NCI-H187 (cell line): ENCODE measurements at regions not wholly inside any gene's neighbourhood (a gene's known extent, or its start where the extent isn't known, plus 50 kb on each side); places are given as distances from the start of the nearest gene placed in this dataset.

Source experiments
- DNase-seq, 2 experiments: peaks; one replicate each; lab custom pipeline; 2025; lab: John Stamatoyannopoulos, UW

DNA sequence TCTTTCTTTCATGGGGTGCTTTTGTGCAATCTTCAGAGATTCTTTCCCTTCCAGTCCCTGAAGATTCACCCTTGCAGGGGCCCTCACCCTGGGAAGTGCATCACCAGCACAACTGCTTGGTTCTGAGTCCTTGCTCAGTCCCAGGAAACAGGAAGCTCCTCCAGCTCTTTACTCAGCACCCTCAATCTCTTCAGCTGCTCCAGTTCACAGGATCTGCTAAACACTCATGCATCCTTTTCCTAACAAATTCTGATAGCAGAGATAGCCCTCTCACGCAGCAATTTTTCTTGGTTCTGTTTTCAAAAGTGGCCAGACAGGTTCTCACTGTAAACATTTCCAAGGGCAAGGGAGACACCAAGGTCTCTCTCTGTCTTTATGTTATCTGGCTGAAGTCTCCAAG lies 823.1 kb downstream of the LIG4 start:
- DNase-seq, result no peak

GRCh38 chr13:107387525-107387924 lies 819.6 kb upstream of the ARGLU1 start:
- no peak for DNase-seq

DNA sequence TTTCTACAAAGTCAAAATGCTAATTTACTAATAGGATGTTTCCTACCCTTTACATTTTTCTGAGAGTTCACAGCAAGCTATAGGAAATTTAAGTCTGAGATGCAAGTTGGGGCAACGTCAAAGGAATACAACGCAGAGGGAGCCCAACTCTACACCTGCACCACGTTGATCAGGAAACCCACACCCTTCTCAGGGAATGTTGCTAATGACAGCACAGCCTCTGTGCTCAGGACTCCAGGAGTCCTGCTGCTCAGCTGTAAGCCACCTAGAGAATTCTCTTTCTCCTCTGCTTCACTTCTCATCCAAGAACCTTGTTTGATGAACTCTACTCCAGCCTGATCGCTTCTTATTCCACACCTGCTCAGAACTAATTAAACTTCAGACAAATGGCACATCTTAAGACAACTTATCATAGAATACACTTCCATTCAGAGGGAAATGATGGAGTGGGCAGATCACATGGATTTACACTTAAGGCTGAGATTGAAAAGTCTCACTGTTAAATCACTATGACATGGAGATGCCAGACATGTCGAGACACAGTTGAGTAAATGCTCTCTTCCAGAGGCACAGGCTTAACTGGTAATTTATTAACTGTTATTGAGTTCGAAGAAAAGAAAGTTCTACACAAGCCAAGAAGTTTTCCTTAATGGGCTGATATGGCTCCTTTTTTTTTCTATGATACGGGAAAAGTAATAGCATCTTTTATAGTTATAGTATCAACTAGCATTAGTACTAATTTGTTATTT lies 811.6 kb upstream of the ARGLU1 start:
- DNase-seq, result no peak

DNA sequence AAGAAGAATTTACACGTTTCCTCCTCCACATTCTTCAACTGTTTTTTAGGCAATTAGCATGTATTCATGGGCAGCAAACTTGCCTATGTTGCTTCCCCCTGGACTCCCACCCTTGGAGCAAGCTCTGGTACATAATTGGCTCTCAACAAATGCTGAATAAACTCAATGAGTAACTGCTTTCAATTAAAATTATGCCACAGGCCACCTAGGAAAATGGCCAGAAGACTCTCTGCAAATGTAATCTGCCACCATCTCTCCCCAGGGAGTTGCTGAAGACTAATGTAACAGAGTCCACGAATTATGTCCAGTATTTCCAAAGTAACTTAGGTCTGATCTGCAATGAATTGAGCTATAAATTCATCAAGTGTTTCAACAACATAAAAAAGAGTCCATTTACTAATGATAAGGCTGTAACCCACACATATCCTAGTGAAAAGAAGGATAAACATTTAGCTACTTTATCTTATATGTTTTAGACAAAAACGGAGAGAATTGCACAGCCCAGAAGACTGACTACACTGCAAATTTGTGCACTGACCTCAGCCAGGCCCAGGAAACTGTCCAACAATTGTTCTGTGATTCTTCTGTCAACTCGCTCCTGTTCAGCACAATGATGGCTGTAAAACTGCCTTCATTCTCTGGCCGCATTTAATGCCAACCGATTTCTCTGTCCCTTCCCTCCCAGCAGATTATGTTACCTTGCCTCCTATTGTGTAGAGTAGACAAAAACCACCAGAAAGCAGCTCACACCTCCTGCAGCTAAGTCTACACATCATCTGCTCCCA lies 808.6 kb upstream of the ARGLU1 start:
- no peak for DNase-seq

GRCh38 chr13:107375701-107376340 lies 807.9 kb upstream of the ARGLU1 start:
- DNase-seq, result no peak

GRCh38 chr13:107374038-107374437 lies 806.1 kb upstream of the ARGLU1 start:
- no peak for DNase-seq

DNA sequence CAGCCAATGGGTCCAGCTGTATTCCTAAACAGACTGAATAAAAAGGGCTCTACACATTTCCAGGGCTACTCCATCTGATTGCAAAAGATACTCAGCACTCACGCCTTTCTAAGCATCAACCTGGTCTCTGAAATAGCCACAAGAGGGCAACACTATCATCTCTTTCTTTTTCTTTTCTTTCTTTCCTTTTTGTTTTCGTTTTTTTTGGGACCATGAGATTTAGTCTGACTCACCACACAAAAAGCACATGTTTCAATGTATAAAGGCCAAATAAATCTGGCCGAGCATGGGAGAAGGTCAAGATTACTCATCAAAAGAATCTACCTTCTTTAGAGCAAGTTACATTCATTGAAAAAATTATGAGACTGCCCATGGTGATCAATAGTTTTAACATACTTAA lies 805.6 kb upstream of the ARGLU1 start:
- DNase-seq, result no peak

- no peak for DNase-seq
Observed at GRCh38 chr13:107370015-107370785, 802.3 kb upstream of the ARGLU1 start.

DNA sequence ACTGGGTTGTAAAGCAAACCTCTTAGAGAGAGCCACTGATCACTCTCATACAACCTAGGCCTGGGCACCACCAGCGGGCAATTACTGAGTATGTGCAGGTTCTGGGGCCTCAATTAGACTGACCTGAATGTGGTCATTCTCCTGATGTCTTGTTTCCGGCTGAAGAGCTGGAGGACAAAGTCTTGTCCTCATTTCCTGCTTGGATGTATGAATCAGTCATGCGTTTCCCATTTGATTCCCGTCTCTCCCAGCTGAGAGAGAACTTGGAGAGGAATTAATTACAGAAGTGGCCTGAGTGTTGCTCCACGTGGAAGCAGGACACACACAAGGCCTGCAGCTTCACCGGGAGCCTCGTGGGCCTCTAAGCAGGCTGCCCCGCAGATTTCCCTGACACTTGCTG lies 799.3 kb upstream of the ARGLU1 start:
- no peak for DNase-seq

DNA sequence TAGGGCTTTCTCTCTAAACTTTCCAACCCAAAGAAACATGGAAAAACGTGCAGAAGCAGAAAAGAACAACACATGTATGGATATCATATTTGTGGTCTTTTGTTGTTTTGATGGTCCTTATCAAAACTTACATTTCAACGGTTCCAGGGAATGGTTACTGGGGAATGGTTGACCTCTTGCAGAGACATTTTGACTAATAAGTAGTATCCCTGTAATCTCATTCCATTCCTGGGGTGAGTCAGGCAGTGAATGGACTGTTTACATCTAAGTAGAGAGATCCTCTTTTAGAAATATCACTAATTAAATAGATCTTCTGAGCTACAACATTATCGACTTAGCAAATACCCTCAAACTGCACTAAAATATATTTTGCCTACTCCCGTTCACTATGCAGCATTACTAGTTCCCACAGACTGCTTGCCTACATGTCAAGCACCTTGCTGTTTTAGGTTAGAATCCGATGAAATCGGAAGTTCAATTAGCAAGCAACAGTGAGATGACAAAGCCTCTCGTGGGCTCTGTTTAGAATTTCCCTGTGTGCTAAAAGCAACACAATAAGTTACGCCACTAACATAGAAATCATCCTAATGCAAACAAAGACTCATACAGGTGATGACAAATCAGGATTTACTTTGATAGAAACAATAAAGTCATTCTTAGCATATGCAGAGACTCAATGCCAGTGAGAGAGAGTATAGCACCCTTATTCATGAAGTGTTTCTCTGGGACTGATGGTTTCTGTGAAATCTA lies 797.7 kb upstream of the ARGLU1 start:
- no peak for DNase-seq

DNA sequence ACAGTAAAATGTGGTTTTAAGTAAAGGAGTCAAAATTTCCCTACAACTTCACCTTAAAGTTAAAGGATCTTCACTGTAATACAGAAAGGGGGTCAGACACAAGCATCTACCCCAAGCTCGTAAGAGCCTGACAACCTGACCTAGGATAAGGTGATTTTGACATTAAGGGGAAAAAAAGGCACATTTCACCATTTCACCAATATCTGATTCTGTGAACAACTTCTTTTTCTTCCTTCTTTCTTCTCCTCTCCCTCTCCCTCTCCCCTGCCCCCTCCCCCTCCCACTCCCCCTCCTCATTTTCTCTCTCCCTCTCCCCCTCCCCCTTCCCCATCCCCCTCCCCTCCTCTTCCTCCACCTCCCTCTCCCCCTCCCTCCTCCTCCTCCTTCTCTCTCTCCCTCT lies 796.7 kb upstream of the ARGLU1 start:
- no peak for DNase-seq

DNA sequence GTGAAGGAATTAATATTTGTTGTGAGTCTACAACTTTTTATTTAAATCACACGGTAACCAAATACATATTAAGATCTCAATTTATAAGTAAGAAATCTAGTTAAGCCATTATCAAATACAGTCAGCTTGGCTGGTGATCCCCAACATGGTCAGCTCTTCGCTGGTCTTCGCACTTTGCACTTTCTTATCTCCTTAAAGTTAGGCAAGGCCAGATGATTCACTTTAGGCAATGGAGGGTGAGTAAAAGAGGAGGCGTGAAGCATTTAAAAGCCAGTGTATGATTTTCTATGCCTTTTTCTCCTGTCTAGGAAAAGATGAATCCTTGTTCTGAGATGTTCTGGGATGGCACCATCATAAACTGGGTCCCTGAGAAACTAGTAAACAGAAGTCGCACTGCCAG lies 793.7 kb upstream of the ARGLU1 start:
- DNase-seq, result no peak

DNA sequence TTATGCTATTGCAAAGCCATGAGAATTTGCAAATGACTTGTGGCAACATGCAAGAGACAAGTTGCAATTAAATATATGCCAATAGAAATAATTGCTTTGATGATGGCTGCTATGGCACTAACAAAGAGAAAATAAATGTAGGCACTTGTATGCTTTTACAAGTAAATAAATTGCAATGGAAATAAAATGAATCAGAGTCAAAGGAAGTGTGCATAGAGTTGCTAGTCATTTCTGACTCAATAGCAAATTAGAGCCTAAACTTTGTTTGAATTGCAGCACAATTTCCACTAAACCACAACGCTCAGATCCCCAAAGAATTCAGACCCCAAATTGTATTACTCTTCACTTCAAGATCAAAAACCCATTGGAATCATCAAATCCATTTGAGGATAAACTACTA lies 792.1 kb upstream of the ARGLU1 start:
- no peak for DNase-seq

DNA sequence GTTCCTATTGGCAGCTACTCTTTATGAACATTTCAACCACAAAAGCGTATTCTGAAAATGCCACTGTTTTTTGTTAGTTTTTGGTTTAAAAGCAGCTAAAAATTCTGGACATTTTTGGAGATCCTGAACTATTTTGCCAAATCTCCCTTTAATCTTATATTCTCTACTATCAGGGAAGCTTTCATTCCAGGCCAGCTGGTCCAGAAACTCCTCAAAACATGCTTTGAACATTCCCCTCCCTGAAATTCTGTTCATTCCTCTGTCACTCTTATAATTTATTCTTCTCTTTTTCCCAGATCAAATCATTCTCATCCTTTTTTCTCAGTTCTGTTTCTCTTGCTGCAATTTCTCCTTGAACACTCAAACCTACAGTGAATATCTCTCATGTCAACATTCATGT lies 790.9 kb upstream of the ARGLU1 start:
- DNase-seq, result no peak

DNA sequence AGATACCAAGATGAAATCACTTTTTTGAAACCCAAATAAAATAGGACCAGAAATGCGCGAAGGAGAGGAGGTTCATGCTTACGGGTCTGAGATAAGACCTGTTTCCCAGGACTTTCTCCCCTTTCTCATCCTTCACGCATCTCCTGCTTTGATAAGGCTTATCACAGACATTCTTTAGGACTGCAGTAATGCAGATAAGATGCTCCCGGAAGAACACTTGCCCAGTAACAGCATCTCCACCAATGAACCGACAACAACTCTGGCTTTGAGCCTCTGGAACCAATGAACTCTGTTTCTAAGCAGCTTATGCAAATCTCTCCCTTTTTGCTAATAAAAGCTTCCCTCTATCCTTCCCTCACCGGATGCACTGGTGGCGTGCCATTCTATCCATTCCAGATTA lies 783.4 kb upstream of the ARGLU1 start:
- no peak for DNase-seq

DNA sequence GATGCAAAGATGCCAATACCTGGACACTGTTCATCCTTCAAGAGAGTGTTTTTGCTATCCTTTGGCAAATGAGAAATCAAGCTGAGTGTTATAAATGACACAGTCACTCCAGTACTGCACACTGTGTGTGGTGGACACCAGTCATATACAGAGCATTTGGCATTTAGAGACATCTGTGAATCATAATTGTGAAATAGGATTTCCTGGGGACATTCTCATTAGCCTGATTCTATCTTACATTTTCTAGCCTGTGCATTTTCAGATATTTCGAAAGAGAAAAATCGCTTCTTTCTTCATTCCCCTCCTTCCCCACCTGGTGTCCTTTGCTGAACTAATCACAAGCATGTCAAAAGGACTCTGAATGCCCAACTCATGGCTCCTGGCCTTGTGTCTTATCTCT lies 781.0 kb upstream of the ARGLU1 start:
- no peak for DNase-seq

DNA sequence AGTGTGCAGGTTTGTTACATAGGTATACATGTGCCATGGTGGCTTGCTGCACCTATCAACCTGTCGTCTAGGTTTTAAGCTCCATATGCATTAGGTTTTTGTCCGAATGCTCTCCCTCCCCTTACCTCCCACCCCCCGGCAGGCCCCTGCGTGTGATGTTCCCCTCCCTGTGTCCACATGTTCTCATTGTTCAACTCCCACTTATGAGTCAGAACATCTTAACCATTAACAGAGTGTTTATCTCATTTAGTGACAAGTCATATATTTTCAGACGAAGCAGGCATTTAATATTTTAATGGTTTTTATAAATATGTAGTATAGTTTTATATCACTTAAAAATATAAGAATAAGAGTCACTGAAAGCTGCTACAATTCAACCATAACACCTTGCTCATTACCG lies 780.5 kb upstream of the ARGLU1 start:
- no peak for DNase-seq

DNA sequence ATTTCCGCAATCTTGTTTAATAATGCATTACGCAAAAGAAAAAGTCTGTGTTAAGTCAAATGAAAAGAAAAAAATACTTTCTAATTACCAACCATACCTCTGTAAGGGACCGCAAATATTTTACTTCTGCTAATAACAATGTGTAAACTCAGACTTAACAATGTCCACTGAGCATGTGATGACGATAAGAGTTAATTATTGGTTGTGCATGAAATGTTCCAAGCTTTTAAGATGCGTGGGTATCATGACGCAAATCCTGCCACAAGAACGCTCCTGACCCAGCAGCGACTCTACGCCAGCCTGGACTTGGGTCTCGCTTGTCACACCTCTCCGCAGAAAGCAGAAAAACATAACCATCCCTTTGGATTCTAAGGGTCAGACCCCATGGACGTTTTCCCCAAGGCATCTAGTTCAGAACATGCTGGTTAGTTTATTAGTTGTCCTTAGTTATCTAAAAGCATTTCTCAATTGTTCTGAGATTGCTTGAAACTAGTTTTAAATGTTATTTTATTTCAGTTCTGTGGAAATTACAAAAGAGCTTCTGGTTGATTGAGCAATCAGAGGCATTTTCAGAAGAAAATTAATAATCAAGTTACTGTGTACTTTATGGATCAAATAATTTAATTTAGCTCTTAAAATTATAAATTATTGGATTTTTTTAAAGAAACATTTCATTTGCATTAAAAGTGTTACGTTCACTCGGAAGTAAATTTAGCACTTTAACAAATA lies 779.9 kb upstream of the ARGLU1 start:
- DNase-seq, result no peak

DNA sequence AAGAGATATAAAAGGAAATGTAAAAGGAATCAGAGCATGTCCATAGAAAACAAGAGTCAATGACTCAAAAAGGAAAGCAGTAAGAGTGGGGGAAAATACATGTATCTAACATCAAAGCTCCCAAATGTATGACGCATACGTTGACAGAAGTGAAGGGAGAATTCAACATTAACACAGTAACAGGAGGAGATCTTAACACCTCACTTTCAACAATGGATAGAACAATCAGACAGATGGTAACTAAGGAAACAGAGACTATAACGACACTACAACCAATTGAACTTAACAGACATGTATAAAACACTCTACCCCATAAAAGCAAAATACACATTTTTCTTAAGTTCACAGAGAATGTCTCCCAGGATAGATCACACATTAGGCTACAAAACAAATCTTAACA lies 774.8 kb upstream of the ARGLU1 start:
- no peak for DNase-seq

DNA sequence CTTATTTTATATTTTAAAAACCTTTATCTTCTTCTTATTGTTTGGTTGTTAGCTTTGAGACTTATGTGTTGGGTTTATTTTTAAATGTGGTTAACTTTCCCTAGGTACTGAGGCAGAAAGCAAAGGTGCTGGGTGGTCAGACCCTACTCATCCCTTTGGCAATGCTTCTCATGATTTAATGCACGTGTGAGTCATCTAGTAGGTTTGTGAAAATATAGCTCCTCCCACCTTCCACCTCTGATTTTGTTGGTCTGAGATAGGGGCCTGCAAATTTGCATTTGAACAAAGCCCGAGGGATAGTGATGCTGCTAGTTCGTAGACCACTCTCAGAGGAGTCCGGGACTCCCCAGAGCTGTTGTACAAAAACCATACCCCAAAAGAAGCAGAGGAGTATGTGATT lies 771.3 kb upstream of the ARGLU1 start:
- DNase-seq, result no peak

GRCh38 chr13:107332188-107332587 lies 764.3 kb upstream of the ARGLU1 start:
- no peak for DNase-seq
